ENCODE measurements at regions not wholly inside any gene's neighbourhood (a gene's known extent, or its start where the extent isn't known, plus 50 kb on each side); places are given as distances from the start of the nearest gene placed in this dataset.

GRCh38 chr17:77381731-77382130 is 241.0 kb downstream of the SEC14L1 start:
- no peak overlapping the region for H3K27ac ChIP-seq
- POLR2A ChIA-PET (ENCODE audit: unreplicated experiment) = no interaction called here
- BruUV-seq (replicated peaks) = no TSS peak
- H3K36me3 ChIP-seq (ENCODE audit: low read depth) = no peaks in the 10 kb centered on the region
- H3K9me2 ChIP-seq (ENCODE audit: insufficient read depth) = no peaks in the 10 kb centered on the region
- intact Hi-C loops (cut with micrococcal nuclease; ENCODE audit: unreplicated experiment) = no loop called here
- DNase-seq = no peak
- no peak overlapping the region for H3K4me3 ChIP-seq
- no peak overlapping the region for H3K4me2 ChIP-seq
- H4K20me1 ChIP-seq (ENCODE audit: insufficient read depth) = peaks cover 36% of the 10 kb centered on the region
- no peaks in the 10 kb centered on the region for H3K27me3 ChIP-seq (ENCODE audit: insufficient read depth, low read depth)
- no peak overlapping the region for H2AFZ ChIP-seq
- peaks cover 6% of the 10 kb centered on the region; the same call in 1 of the 2 replicates for H3K79me2 ChIP-seq (ENCODE audit: low read depth)
- H3F3A ChIP-seq (ENCODE audit: insufficient read depth, low read depth) = no peaks in the 10 kb centered on the region
- H3K9me3 ChIP-seq (ENCODE audit: insufficient read depth, low read depth) = no peaks in the 10 kb centered on the region
- TF ChIP-seq CTCF (conservative IDR thresholded peaks at IDR 0.05) (no peak), EZH2 (IDR thresholded peaks at IDR 0.05; ENCODE audit: low read depth) (no peak)
- CTCF ChIA-PET = no interaction called here
- no peaks in the 10 kb centered on the region for H3K4me1 ChIP-seq (replicated peaks; ENCODE audit: insufficient read depth)

- no peaks in the 10 kb centered on the region for H3K4me1 ChIP-seq (replicated peaks; ENCODE audit: insufficient read depth)
- H3K9me2 ChIP-seq (ENCODE audit: insufficient read depth) = no peaks in the 10 kb centered on the region
- no peak overlapping the region for H3K4me3 ChIP-seq
- peaks cover 38% of the 10 kb centered on the region for H4K20me1 ChIP-seq (ENCODE audit: insufficient read depth)
- POLR2A ChIA-PET (ENCODE audit: unreplicated experiment) = no interaction called here
- H3K4me2 ChIP-seq = no peak overlapping the region
- H3K27ac ChIP-seq = no peak overlapping the region
- DNase-seq = no peak
- H3K36me3 ChIP-seq (ENCODE audit: low read depth) = no peaks in the 10 kb centered on the region
- no peaks in the 10 kb centered on the region for H3K27me3 ChIP-seq (ENCODE audit: insufficient read depth, low read depth)
- CTCF ChIA-PET = no interaction called here
- peaks cover 6% of the 10 kb centered on the region; the same call in 1 of the 2 replicates for H3K79me2 ChIP-seq (ENCODE audit: low read depth)
- intact Hi-C loops (cut with micrococcal nuclease; ENCODE audit: unreplicated experiment) = no loop called here
- H3F3A ChIP-seq (ENCODE audit: insufficient read depth, low read depth) = no peaks in the 10 kb centered on the region
- H3K9me3 ChIP-seq (ENCODE audit: insufficient read depth, low read depth) = no peaks in the 10 kb centered on the region
- TF ChIP-seq CTCF (conservative IDR thresholded peaks at IDR 0.05) (no peak), EZH2 (IDR thresholded peaks at IDR 0.05; ENCODE audit: low read depth) (no peak)
- no peak overlapping the region for H2AFZ ChIP-seq
- BruUV-seq (replicated peaks) = no TSS peak
Measured at GRCh38 chr17:77382356-77382911, 241.7 kb downstream of the SEC14L1 start.

GRCh38 chr17:77382966-77383612 is 242.3 kb downstream of the SEC14L1 start:
- TF ChIP-seq CTCF (conservative IDR thresholded peaks at IDR 0.05) (no peak), EZH2 (IDR thresholded peaks at IDR 0.05; ENCODE audit: low read depth) (no peak)
- no peaks in the 10 kb centered on the region for H3K27me3 ChIP-seq (ENCODE audit: insufficient read depth, low read depth)
- no TSS peak for BruUV-seq (replicated peaks)
- no peaks in the 10 kb centered on the region for H3F3A ChIP-seq (ENCODE audit: insufficient read depth, low read depth)
- no peak overlapping the region for H3K4me3 ChIP-seq
- intact Hi-C loops (cut with micrococcal nuclease; ENCODE audit: unreplicated experiment) = no loop called here
- H3K27ac ChIP-seq = no peak overlapping the region
- ChIA-PET CTCF (no interaction called here), POLR2A (ENCODE audit: unreplicated experiment) (no interaction called here)
- DNase-seq = no peak
- H4K20me1 ChIP-seq (ENCODE audit: insufficient read depth) = peaks cover 36% of the 10 kb centered on the region
- no peak overlapping the region for H3K4me2 ChIP-seq
- H3K79me2 ChIP-seq (ENCODE audit: low read depth) = peaks cover 6% of the 10 kb centered on the region; the same call in 1 of the 2 replicates
- no peaks in the 10 kb centered on the region for H3K4me1 ChIP-seq (replicated peaks; ENCODE audit: insufficient read depth)
- no peak overlapping the region for H2AFZ ChIP-seq
- H3K9me2 ChIP-seq (ENCODE audit: insufficient read depth) = no peaks in the 10 kb centered on the region
- H3K9me3 ChIP-seq (ENCODE audit: insufficient read depth, low read depth) = no peaks in the 10 kb centered on the region
- no peaks in the 10 kb centered on the region for H3K36me3 ChIP-seq (ENCODE audit: low read depth)
